ENCODE measurements at regions not wholly inside any gene's neighbourhood (a gene's known extent, or its start where the extent isn't known, plus 50 kb on each side); places are given as distances from the start of the nearest gene placed in this dataset.

DNA sequence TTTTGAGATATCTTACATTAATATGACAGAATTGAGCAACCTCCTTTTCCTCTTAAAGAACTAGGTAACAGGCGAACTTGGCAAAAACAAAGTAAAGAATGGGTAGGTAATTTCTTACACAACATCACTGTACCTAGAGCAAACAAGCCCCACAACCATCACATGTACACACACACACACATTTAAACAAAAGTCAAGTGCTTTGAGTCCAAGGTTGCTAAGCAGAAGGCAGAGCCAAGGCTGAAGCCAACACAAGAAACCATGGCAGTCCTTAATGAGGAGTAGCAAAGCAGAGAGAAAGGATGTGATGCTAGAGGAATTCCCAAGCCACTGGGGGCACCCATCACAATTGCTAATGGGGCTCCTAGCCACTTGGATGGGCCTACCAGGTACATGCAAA, 164.1 kb downstream of the PAX3 start:
- H3K4me2 ChIP-seq, result no peak overlapping the region
- H3K36me3 Mint-ChIP-seq (ENCODE audit: low read depth), result no peaks in the 10 kb centered on the region
- peaks cover 3% of the 10 kb centered on the region for H3K27me3 Mint-ChIP-seq (ENCODE audit: insufficient read depth, low read depth, poor library complexity)
- no peaks in the 10 kb centered on the region for H4K20me1 ChIP-seq (replicated peaks; ENCODE audit: insufficient read depth)
- no peaks in the 10 kb centered on the region for H3K79me2 ChIP-seq (replicated peaks; ENCODE audit: insufficient read depth)
- H3K27me3 ChIP-seq (ENCODE audit: insufficient read depth), result no peaks in the 10 kb centered on the region
- H2AFZ ChIP-seq, result no peak overlapping the region
- TF ChIP-seq ZNF114 (CRISPR knock-in tag; IDR thresholded peaks at IDR 0.05) (no peak), JUNB (IDR thresholded peaks at IDR 0.05; ENCODE audit: unreplicated experiment) (no peak), EZH2phosphoT487 (IDR thresholded peaks at IDR 0.05; ENCODE audit: unreplicated experiment) (no peak), POLR2AphosphoS5 (IDR thresholded peaks at IDR 0.05; ENCODE audit: low read depth) (no peak), ZNF331 (CRISPR knock-in tag; IDR thresholded peaks at IDR 0.05; ENCODE audit: low read depth) (no peak), EZH2 (IDR thresholded peaks at IDR 0.05; ENCODE audit: low read depth, unreplicated experiment) (no peak), NANOG (IDR thresholded peaks at IDR 0.05; ENCODE audit: borderline replicate concordance) (no peak), CREB1 (CRISPR knock-in tag; IDR thresholded peaks at IDR 0.05; ENCODE audit: low read depth) (no peak), STAT1 (IDR thresholded peaks at IDR 0.05; ENCODE audit: unreplicated experiment) (no peak)
- TF ChIP-seq, protein P1, sequence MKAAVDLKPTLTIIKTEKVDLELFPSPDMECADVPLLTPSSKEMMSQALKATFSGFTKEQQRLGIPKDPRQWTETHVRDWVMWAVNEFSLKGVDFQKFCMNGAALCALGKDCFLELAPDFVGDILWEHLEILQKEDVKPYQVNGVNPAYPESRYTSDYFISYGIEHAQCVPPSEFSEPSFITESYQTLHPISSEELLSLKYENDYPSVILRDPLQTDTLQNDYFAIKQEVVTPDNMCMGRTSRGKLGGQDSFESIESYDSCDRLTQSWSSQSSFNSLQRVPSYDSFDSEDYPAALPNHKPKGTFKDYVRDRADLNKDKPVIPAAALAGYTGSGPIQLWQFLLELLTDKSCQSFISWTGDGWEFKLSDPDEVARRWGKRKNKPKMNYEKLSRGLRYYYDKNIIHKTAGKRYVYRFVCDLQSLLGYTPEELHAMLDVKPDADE (IDR thresholded peaks at IDR 0.05), result no peak
- TF ChIP-seq, protein P2, sequence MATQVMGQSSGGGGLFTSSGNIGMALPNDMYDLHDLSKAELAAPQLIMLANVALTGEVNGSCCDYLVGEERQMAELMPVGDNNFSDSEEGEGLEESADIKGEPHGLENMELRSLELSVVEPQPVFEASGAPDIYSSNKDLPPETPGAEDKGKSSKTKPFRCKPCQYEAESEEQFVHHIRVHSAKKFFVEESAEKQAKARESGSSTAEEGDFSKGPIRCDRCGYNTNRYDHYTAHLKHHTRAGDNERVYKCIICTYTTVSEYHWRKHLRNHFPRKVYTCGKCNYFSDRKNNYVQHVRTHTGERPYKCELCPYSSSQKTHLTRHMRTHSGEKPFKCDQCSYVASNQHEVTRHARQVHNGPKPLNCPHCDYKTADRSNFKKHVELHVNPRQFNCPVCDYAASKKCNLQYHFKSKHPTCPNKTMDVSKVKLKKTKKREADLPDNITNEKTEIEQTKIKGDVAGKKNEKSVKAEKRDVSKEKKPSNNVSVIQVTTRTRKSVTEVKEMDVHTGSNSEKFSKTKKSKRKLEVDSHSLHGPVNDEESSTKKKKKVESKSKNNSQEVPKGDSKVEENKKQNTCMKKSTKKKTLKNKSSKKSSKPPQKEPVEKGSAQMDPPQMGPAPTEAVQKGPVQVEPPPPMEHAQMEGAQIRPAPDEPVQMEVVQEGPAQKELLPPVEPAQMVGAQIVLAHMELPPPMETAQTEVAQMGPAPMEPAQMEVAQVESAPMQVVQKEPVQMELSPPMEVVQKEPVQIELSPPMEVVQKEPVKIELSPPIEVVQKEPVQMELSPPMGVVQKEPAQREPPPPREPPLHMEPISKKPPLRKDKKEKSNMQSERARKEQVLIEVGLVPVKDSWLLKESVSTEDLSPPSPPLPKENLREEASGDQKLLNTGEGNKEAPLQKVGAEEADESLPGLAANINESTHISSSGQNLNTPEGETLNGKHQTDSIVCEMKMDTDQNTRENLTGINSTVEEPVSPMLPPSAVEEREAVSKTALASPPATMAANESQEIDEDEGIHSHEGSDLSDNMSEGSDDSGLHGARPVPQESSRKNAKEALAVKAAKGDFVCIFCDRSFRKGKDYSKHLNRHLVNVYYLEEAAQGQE (IDR thresholded peaks at IDR 0.05; ENCODE audit: unreplicated experiment), result no peak
- TF ChIP-seq, protein P3, sequence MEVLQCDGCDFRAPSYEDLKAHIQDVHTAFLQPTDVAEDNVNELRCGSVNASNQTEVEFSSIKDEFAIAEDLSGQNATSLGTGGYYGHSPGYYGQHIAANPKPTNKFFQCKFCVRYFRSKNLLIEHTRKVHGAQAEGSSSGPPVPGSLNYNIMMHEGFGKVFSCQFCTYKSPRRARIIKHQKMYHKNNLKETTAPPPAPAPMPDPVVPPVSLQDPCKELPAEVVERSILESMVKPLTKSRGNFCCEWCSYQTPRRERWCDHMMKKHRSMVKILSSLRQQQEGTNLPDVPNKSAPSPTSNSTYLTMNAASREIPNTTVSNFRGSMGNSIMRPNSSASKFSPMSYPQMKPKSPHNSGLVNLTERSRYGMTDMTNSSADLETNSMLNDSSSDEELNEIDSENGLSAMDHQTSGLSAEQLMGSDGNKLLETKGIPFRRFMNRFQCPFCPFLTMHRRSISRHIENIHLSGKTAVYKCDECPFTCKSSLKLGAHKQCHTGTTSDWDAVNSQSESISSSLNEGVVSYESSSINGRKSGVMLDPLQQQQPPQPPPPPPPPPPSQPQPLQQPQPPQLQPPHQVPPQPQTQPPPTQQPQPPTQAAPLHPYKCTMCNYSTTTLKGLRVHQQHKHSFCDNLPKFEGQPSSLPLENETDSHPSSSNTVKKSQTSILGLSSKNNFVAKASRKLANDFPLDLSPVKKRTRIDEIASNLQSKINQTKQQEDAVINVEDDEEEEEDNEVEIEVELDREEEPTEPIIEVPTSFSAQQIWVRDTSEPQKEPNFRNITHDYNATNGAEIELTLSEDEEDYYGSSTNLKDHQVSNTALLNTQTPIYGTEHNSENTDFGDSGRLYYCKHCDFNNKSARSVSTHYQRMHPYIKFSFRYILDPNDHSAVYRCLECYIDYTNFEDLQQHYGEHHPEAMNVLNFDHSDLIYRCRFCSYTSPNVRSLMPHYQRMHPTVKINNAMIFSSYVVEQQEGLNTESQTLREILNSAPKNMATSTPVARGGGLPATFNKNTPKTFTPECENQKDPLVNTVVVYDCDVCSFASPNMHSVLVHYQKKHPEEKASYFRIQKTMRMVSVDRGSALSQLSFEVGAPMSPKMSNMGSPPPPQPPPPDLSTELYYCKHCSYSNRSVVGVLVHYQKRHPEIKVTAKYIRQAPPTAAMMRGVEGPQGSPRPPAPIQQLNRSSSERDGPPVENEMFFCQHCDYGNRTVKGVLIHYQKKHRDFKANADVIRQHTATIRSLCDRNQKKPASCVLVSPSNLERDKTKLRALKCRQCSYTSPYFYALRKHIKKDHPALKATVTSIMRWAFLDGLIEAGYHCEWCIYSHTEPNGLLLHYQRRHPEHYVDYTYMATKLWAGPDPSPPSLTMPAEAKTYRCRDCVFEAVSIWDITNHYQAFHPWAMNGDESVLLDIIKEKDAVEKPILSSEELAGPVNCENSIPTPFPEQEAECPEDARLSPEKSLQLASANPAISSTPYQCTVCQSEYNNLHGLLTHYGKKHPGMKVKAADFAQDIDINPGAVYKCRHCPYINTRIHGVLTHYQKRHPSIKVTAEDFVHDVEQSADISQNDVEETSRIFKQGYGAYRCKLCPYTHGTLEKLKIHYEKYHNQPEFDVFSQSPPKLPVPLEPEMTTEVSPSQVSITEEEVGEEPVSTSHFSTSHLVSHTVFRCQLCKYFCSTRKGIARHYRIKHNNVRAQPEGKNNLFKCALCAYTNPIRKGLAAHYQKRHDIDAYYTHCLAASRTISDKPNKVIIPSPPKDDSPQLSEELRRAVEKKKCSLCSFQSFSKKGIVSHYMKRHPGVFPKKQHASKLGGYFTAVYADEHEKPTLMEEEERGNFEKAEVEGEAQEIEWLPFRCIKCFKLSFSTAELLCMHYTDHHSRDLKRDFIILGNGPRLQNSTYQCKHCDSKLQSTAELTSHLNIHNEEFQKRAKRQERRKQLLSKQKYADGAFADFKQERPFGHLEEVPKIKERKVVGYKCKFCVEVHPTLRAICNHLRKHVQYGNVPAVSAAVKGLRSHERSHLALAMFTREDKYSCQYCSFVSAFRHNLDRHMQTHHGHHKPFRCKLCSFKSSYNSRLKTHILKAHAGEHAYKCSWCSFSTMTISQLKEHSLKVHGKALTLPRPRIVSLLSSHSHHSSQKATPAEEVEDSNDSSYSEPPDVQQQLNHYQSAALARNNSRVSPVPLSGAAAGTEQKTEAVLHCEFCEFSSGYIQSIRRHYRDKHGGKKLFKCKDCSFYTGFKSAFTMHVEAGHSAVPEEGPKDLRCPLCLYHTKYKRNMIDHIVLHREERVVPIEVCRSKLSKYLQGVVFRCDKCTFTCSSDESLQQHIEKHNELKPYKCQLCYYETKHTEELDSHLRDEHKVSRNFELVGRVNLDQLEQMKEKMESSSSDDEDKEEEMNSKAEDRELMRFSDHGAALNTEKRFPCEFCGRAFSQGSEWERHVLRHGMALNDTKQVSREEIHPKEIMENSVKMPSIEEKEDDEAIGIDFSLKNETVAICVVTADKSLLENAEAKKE (CRISPR knock-in tag; IDR thresholded peaks at IDR 0.05), result no peak
- TF ChIP-seq, protein P4, sequence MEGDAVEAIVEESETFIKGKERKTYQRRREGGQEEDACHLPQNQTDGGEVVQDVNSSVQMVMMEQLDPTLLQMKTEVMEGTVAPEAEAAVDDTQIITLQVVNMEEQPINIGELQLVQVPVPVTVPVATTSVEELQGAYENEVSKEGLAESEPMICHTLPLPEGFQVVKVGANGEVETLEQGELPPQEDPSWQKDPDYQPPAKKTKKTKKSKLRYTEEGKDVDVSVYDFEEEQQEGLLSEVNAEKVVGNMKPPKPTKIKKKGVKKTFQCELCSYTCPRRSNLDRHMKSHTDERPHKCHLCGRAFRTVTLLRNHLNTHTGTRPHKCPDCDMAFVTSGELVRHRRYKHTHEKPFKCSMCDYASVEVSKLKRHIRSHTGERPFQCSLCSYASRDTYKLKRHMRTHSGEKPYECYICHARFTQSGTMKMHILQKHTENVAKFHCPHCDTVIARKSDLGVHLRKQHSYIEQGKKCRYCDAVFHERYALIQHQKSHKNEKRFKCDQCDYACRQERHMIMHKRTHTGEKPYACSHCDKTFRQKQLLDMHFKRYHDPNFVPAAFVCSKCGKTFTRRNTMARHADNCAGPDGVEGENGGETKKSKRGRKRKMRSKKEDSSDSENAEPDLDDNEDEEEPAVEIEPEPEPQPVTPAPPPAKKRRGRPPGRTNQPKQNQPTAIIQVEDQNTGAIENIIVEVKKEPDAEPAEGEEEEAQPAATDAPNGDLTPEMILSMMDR (conservative IDR thresholded peaks at IDR 0.05; ENCODE audit: low read depth in 2 of 2), result no peak
- no peaks in the 10 kb centered on the region for H3K36me3 ChIP-seq (ENCODE audit: insufficient read depth)
- H3K4me3 Mint-ChIP-seq, result no peak overlapping the region
- no peaks in the 10 kb centered on the region for H3K4me1 ChIP-seq (ENCODE audit: insufficient read depth)
- H3K27ac ChIP-seq (ENCODE audit: low read depth), result no peak overlapping the region
- no peaks in the 10 kb centered on the region for H3F3A ChIP-seq (replicated peaks; ENCODE audit: low read depth)
- H3K9me2 ChIP-seq (ENCODE audit: insufficient read depth), result no peaks in the 10 kb centered on the region; the same call in 1 of the 2 replicates
- no peaks in the 10 kb centered on the region; the same call in 2 of the 3 replicates for H3K9me3 Mint-ChIP-seq
- no peak overlapping the region for H3K27ac Mint-ChIP-seq
- peaks cover 3% of the 10 kb centered on the region; the same call in 1 of the 3 replicates for H3K4me1 Mint-ChIP-seq
- H3K4me3 ChIP-seq, result no peak overlapping the region
- DNase-seq (ENCODE audit: low spot score), result peak; percentile 13
- peak; percentile 46; the same call in 2 of the 3 replicates for ATAC-seq
